Mesodermal cell (in vitro differentiated cells): ENCODE measurements at regions not wholly inside any gene's neighbourhood (a gene's known extent, or its start where the extent isn't known, plus 50 kb on each side); places are given as distances from the start of the nearest gene placed in this dataset.

Experiments used
- H3K27ac ChIP-seq: 2 replicates; pipeline ENCODE4 v1.7.0; 2013; ENCODE audit warnings: mild to moderate bottlenecking, low read depth, low read length, moderate library complexity; ENCODE audit not compliant: severe bottlenecking
- H3K36me3 ChIP-seq: 2 replicates; pipeline ENCODE4 v1.7.1; 2013; ENCODE audit warnings: mild to moderate bottlenecking, low read length, moderate library complexity; ENCODE audit not compliant: control insufficient read depth, insufficient read depth
- H3K4me1 ChIP-seq: one replicate; pipeline ENCODE4 v1.7.1; 2013; ENCODE audit warnings: mild to moderate bottlenecking, low read length; ENCODE audit not compliant: insufficient read depth, control insufficient read depth, poor library complexity, severe bottlenecking
- H3K4me3 ChIP-seq: 2 replicates; pipeline ENCODE4 v1.7.0; 2013; ENCODE audit warnings: low read length, control low read depth, mild to moderate bottlenecking; ENCODE audit not compliant: insufficient read depth, poor library complexity, severe bottlenecking; ENCODE audit errors: extremely low read depth
- H3K9me3 ChIP-seq: 2 replicates; pipeline ENCODE4 v1.7.1; 2013; ENCODE audit warnings: mild to moderate bottlenecking, low read length, moderate library complexity; ENCODE audit not compliant: control insufficient read depth
- WGBS, 2 experiments: methylation state at CpG; one replicate each; pipeline ENCODE4 v1.1.5; 2013; ENCODE audit warnings: missing lambda C conversion rate in 2 of 2; ENCODE audit not compliant: insufficient coverage in 2 of 2; 5-methylcytosine and 5-hydroxymethylcytosine counted together

- Histone ChIP-seq H3K4me1 (no peaks in the 10 kb centered on the region), H3K36me3 (no peaks in the 10 kb centered on the region), H3K4me3 (no peak overlapping the region), H3K9me3 (no peaks in the 10 kb centered on the region), H3K27ac (no peak overlapping the region)
- no CpG with 5 or more reads among the region's 1 CpG for WGBS, 2 experiments
Measured at GRCh38 chr13:70911286-70911685, 803.0 kb upstream of the KLHL1 start.

- no peak overlapping the region for H3K27ac ChIP-seq
- 82 to 100% methylated on average over 2 of the region's 3 CpGs for WGBS, 2 experiments
- H3K4me1 ChIP-seq: no peaks in the 10 kb centered on the region
- H3K9me3 ChIP-seq: no peaks in the 10 kb centered on the region
- no peaks in the 10 kb centered on the region for H3K36me3 ChIP-seq
- H3K4me3 ChIP-seq: no peak overlapping the region
Measured at GRCh38 chr13:70908795-70909194, 800.5 kb upstream of the KLHL1 start.

GRCh38 chr13:70905035-70905434 lies 796.8 kb upstream of the KLHL1 start:
- Histone ChIP-seq H3K27ac (no peak overlapping the region), H3K4me3 (no peak overlapping the region), H3K4me1 (no peaks in the 10 kb centered on the region), H3K36me3 (no peaks in the 10 kb centered on the region), H3K9me3 (no peaks in the 10 kb centered on the region)
- no CpG with 5 or more reads among the region's 2 CpGs for WGBS, 2 experiments

GRCh38 chr13:70896136-70896535 lies 787.9 kb upstream of the KLHL1 start:
- Histone ChIP-seq H3K27ac (no peak overlapping the region), H3K9me3 (no peaks in the 10 kb centered on the region), H3K4me1 (no peaks in the 10 kb centered on the region), H3K4me3 (no peak overlapping the region), H3K36me3 (no peaks in the 10 kb centered on the region)

GRCh38 chr13:70895599-70895998 lies 787.3 kb upstream of the KLHL1 start:
- 95 to 100% methylated on average over 2 of the region's 3 CpGs for WGBS, 2 experiments
- Histone ChIP-seq H3K27ac (no peak overlapping the region), H3K4me1 (no peaks in the 10 kb centered on the region)

GRCh38 chr13:70894258-70894657 lies 786.0 kb upstream of the KLHL1 start:
- 60% methylated on average over 1 of the region's 1 CpG; no CpG with 5 or more reads in 1 of the 2 experiments for WGBS, 2 experiments
- Histone ChIP-seq H3K4me3 (no peak overlapping the region), H3K27ac (no peak overlapping the region), H3K4me1 (no peaks in the 10 kb centered on the region), H3K9me3 (no peaks in the 10 kb centered on the region), H3K36me3 (no peaks in the 10 kb centered on the region)

More at GRCh38 chr13:70895599-70895998, 787.3 kb upstream of the KLHL1 start:
- H3K9me3 ChIP-seq: no peaks in the 10 kb centered on the region
- no peaks in the 10 kb centered on the region for H3K36me3 ChIP-seq
- H3K4me3 ChIP-seq: no peak overlapping the region

- H3K4me3 ChIP-seq: no peak overlapping the region
- no peaks in the 10 kb centered on the region for H3K9me3 ChIP-seq
- no peaks in the 10 kb centered on the region for H3K4me1 ChIP-seq
- H3K36me3 ChIP-seq: no peaks in the 10 kb centered on the region
- no peak overlapping the region for H3K27ac ChIP-seq
- no CpG with 5 or more reads among the region's 1 CpG for WGBS, 2 experiments
Measured at GRCh38 chr13:70893832-70894231, 785.6 kb upstream of the KLHL1 start.

- Histone ChIP-seq H3K4me3 (no peak overlapping the region), H3K4me1 (no peaks in the 10 kb centered on the region), H3K9me3 (no peaks in the 10 kb centered on the region), H3K36me3 (no peaks in the 10 kb centered on the region), H3K27ac (no peak overlapping the region)
Measured at GRCh38 chr13:70890289-70890688, 782.0 kb upstream of the KLHL1 start.

- no peaks in the 10 kb centered on the region for H3K4me1 ChIP-seq
- no peaks in the 10 kb centered on the region for H3K36me3 ChIP-seq
- no peak overlapping the region for H3K27ac ChIP-seq
- no peak overlapping the region for H3K4me3 ChIP-seq
- H3K9me3 ChIP-seq: no peaks in the 10 kb centered on the region
- WGBS, 2 experiments: 60 to 82% methylated on average over 2 of the region's 5 CpGs
Measured at GRCh38 chr13:70889163-70889562, 780.9 kb upstream of the KLHL1 start.

- WGBS, 2 experiments: 83% methylated on average over 1 of the region's 2 CpGs
- no peaks in the 10 kb centered on the region for H3K9me3 ChIP-seq
- no peaks in the 10 kb centered on the region for H3K4me1 ChIP-seq
- H3K4me3 ChIP-seq: no peak overlapping the region
- no peak overlapping the region for H3K27ac ChIP-seq
- no peaks in the 10 kb centered on the region for H3K36me3 ChIP-seq
Measured at GRCh38 chr13:70884196-70884595, 775.9 kb upstream of the KLHL1 start.

- WGBS, 2 experiments: 83 to 100% methylated on average over 1 of the region's 3 CpGs
- H3K4me1 ChIP-seq: no peaks in the 10 kb centered on the region
- no peak overlapping the region for H3K4me3 ChIP-seq
- H3K9me3 ChIP-seq: no peaks in the 10 kb centered on the region
- no peak overlapping the region for H3K27ac ChIP-seq
- no peaks in the 10 kb centered on the region for H3K36me3 ChIP-seq
Measured at GRCh38 chr13:70874636-70875035, 766.4 kb upstream of the KLHL1 start.

- no peaks in the 10 kb centered on the region for H3K9me3 ChIP-seq
- H3K27ac ChIP-seq: no peak overlapping the region
- no peaks in the 10 kb centered on the region for H3K4me1 ChIP-seq
- no CpG with 5 or more reads among the region's 2 CpGs for WGBS, 2 experiments
- H3K4me3 ChIP-seq: no peak overlapping the region
- no peaks in the 10 kb centered on the region for H3K36me3 ChIP-seq
Measured at GRCh38 chr13:70864731-70865130, 756.5 kb upstream of the KLHL1 start.
